GM18873 (cell line): ENCODE measurements at regions not wholly inside any gene's neighbourhood (a gene's known extent, or its start where the extent isn't known, plus 50 kb on each side); places are given as distances from the start of the nearest gene placed in this dataset.

Source experiments
- ATAC-seq: cut with Tn5 transposase; IDR thresholded peaks from one replicate; pipeline ENCODE4 v1.9.1; 2021; ENCODE audit warnings: mild to moderate bottlenecking, moderate library complexity, moderate number of reproducible peaks; ENCODE audit not compliant: unreplicated experiment, low FRiP score

DNA sequence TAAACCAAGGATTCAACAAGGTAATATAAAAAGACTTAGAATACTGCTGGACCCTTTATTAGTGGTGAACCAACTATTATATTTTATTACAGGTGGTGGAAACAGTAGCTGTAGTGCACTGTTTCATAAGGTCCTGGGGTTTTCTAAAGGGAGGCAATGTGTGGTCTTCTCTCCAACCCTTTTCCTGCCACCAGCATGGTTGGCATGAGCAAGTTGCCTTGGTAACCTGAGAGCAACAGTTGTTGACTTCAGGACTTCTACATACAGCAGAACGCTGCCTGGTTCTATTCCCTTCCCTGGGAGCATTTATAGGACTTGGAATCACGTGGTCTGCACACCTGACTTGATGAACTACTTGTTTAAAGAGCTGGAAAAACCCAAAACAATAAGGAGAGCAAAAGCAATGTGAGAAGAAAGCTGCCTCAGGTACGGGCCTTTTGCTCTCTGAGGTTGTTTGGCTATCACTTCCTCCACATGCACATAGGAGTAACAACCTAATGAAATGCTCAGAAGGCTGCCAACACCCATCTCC lies 81.1 kb upstream of the RAI14 start:
- ATAC-seq: no peak

DNA sequence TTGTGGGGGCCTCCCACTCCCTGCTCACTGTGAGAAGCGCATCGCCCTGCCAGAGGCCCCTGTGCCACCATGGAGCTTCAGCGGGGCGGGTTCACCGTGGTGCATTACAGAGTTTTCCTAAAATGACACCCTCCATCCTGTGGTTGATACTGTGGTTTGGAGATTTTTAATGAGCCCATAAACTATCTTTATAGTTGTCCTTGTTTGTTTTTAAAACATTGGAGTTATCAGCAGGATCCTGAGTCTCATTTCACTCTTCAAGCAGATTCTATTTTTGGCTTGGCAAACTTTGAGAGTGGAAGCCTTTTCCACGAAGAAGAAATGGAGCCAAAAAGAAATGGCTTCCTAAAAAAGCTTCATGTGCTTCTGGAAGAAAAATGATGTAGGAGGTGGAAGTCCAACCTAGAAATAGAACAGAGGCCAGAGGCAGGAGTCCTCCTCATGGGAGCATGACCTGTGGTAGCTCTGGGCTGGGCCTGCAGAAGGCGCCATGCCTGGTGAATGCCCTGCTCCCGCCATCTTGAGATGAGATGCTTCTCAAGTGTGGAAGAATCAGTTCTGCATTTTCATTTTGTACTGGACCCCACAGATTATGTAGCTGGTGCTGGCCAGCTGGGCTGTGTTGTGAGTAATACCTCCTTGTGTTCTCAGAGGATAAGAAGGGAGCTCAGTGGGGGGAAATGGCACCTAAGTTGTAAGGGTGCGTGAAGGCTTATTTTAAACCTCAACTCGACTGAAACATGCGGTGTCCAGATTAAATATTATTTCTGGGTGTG lies 79.0 kb upstream of the RAI14 start:
- ATAC-seq: no peak

DNA sequence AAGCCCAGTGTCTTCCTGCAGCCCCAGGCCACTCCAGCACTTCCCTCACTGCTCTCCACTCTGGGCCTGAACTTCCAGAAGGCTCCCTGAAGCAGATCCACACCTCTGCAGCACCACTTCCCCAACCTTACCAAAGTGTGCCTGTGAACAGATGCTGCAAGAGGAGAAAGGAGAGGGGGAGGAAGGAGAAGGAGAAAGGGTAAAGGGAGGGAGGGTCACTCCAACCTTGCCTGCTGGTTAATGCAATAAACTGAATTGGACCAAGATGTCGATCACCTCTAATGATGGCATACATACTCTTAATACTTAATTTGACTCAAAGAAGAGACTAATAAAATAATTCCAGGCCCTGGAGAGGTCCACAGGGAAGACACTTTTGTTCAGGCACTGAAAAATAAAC lies 77.2 kb upstream of the RAI14 start:
- ATAC-seq: no peak

DNA sequence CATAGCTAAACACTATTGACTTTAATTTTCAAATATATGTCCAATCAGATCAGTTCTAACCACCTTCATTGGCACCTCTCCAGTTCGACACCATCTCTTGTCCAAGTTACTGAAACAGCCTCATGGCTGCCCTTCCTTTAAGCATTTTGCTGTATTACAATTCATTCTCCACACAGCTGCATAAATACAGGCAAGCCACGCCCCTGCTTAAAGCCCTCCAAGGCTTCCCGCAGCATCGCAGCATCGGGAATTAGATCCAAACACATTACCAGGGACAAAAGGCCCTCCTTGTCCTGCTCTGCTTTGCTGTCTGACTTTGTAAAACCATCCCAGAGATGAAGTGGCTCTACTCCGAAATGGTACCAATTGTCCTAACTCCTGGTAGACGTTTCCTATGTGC lies 75.1 kb upstream of the RAI14 start:
- no peak for ATAC-seq

DNA sequence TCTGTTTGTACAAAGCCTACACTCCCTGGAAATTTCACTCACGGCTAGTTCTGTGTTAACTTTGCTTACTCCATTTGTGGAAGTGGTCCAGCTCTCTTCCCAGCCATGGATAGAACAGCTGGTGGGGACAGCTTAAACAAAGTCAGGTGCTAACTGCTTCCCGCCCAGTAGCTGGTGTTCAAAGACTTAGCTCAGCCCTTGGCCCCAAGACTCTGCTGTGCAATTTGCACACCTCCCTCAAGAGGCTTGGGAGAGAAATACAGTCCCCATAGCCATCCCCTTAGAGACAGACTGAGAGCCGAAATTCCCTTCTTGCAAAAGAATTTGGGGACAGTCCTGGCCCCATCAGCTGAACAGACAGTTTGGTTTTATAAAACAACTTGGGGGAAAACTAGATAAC lies 73.8 kb upstream of the RAI14 start:
- no peak for ATAC-seq

DNA sequence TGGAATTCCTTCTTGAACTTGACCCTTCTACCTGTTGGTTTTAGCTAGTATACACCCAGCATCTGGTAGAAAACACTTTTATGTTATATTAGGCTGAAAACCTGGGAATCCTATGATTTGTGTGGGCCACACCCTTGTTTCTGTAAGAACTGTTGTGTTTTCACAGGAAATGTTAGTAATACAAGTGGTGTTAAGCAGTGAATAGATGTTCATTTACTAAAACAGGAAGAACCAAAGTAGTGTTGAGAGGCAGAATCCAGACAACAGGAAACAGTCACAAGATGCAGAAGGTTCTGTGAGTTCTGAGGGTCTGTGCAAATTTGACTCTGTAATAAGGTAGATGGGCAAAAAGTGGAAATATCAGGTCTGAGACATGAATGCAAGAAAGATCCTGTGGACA lies 73.0 kb upstream of the RAI14 start:
- ATAC-seq: no peak

DNA sequence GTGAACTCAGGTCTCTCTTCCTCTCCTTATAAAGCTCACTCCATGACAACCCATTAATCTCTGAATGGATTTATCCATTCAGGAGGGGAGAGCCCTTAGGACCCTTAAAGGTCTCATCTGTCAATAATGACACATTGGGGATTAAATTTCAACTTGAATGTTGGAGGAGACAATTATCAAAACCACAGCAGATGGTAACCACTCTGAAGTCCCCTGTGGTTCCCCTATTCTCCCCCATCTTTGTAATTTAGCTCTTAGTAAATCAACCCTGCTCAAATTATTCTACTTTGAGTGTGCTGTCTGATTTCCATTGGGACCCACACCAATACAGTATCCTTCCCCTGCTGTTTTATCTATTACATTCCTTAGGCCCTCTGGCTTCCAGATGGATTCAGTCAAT lies 72.0 kb upstream of the RAI14 start:
- ATAC-seq: no peak

DNA sequence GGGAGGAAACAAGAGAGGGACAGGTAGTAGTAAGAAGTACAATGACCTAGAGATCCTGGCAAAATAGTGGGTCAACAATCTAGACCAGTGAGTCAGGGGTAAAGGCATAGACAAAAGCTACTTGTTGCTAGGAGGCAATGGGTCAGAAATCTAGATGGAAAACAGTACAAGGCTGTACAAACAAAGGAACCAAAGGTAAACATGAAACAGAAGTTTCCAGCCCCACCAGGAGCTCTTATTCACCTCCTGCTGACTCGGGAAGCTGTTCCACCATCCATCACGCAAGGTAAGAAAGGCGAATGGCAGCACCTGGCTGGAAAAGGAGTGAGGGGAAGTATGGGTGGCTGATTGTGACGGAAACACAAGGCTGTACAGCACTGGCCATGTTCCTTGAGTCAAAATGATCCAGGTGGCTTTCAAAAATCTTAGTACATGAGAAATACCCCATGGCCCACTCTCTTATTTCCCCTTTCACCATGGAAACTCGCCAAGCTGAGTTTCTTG lies 70.5 kb upstream of the RAI14 start:
- no peak for ATAC-seq

DNA sequence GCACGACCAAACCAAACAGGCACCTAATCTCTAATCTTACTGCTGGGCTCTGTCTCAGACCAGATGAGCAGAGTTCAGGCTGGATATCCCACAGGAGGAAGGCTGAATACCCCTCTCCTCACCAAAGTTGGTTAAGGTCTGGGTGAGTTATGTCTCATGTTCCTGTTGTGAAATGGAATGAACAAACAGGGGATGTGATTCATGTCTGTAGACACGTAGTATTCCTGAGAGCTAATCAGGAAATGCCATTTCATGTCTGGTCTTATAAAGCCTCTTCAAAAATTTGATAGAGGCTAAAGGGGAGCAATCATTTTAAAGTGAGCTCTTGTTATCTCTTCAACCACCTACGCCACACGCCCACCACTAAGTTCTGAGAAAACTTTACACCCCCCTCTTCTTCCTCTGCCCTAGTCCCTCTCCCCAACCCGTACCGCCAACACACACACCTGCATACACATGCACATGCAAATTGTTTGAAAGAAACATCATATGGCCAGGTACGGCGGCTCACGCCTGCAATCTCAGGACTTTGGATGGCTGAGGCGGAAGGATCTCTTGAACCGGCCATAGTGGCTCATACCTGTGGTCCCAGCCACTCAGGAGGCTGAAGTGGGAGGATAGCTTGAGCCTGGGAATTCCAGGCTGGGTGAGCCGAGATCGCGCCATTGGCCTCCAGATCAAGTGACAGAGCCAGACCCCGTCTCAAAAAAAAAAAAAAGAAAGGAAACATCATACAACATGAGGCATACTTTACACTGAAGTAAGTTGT lies 69.8 kb upstream of the RAI14 start:
- no peak for ATAC-seq

DNA sequence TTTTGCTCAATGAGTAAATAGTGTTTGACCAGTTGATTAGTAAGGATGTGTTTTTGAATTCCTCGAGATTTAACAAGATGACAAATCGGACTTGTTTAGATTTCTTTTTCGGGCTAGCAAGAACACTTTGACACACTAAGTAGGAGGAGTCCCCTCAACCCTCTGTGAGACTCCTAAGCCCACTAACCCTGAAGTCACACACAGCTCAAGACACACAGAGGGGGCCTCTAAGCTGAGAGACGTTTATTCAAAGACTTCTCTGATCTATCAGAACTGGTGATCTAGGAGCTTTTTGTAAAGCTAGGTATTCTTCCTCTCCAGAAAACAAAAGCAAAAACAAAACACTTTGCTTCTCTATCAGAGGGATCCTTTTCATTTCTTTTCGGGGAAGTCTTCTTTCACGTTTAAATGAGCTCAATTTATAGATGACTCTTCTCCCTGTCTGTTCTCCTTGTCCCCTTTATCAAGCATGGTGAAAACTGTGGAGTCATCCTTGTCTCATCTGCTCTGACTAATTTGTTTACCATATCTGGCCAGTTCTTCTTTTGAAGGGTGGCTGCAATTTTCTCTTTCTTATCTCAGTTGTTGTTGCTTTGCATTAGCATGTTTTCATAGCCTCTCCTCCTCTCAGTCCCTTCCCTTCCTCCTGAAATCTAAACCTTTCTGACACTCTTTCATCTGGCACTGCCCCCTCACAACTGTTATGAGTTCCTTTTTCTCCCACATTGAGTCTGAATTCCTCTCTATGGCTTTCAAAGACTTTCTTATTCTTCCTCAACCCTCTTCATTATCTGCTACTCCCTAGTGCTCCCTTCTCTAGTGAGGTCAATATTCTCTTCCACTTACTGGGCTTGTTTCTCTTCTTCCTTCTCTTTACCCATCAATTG lies 68.5 kb upstream of the RAI14 start:
- peak; percentile 43 for ATAC-seq

DNA sequence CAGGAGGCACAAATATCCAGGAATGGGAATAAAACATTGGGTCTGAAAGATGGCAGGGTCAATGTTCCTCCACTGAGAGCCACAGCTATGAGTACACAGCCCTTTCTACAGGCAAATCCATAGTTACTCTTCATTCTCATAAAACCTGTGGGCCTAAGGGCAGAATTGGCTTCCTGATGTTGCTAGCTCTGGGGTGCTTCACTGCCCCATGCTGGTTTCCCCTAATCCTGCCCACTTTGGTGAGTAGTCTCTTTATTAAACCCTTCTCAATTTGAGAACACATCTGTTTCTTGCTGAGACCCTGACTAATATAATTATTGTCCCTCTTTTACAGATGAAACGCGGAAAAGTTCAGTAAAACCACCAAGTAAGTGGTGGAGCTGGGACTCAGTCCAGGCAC lies 66.3 kb upstream of the RAI14 start:
- ATAC-seq: no peak

DNA sequence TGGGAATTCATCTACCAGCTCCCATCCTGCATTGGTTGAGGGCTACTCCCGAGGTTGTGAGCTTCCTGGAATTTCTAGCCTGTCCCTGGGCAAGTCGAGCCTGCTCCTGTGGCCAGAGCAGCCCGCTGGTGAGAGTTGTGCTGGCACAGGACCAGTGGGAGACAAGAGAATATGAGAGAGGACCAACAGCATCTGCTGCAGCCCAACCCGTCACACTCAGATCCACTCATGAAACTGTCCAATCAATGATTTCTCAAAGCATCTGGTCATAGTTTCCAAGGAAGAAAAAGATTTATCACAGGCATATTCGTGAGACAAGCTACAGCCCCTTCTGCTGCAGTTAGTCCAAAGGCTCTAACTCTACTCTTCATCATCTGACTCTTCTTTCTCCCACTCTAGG lies 64.4 kb upstream of the RAI14 start:
- no peak for ATAC-seq

DNA sequence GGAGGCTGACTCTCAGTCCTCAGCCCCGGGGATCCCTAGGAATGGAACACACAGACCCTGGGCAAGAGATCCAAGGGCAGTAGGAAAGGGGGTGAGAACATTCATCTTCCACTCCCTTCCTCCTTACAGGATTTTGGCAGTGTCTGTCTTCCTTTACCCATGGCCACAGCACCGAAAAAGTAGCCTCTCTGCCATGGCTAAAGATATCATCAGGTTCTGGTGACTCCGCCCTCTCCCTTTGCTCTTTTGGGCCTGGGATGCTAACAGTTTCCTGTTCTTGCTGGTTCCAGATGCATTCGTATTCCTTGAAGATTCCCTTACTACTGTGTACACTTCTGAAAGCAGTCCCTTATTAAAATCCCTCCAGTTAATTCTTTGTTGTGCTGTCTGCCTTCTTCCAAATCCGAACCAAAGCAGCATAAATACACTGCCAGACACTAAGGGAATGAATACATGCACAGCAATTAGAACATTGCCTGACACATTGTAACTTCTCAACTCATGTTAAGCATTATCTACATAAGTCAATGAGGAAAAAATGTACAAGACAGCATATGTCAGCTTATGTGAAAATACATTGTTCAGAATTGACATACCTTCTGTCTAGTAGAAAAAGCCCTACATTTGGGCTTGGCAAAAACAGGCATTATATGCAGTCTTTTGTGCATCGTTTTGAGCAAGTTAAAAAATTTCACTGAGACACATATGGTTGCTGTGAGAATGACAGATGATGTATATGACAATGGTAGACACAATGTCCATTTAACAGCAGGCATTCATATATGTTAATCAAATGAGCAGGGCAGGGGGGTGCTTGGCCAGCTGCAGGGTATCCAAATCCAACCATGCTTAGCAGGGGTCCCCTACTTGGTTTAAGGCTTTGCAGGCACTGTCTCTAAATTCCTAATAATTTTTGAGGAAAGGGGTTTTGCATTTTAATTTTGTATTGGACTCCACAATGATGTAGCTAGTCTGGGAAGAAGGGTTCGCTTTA lies 58.8 kb upstream of the RAI14 start:
- ATAC-seq: no peak

DNA sequence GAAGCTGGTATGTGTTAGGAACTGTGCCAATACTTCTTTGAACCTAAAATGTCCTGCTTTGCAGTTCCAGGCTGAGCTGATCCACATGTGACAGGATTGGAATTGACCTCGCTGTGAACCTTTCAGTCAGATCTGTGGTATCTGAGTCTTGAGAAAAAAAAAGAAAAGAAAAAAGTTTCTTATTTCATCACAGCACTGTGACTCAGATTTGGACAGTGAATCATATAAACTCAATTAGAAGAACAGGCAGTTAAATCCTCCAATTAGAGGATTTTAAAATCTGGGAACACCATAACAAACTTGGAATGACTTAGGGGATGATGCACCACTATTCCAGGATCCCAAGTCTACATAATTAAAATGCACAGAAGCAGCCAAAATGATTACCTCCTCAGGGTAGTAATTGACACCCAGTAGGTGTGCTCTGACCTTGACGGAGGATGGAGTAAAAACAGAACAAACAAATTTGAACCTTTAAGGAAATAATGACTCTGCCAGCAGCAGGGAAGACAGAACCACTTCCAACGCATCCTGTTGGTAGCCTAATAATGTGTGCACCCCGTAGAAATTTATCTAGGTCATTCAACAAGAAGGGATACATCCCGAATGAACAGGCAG lies 57.8 kb upstream of the RAI14 start:
- ATAC-seq: no peak

DNA sequence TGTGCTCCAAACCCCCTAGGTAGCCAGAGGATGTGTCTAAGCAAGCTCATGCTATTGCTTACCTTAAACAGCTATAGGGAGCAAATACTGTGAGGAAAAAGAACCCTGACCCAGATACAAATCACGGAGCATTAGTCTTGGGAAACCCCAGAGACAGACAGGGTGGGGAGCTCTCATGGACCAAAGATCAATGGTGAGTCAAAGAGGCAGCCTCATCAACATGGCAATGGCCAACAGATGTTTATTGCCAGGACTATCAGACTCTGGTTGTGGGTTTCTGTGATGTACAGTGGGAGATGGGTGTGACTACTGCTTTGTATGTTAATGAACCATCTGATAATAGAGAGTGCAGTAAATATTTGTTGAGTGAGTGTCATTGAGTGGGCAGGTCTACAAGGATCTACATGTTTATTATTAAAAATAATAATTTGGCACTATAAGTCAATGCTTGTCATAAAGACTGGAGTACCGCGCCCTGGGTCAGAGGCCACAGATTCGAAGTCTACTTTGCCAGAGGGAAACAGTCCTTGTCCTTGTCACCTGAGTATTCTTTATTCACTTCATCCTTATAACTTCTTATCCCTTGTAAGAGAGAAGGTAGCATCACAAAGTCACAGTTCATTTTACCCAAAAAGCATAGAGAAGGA lies 56.5 kb upstream of the RAI14 start:
- ATAC-seq: no peak

DNA sequence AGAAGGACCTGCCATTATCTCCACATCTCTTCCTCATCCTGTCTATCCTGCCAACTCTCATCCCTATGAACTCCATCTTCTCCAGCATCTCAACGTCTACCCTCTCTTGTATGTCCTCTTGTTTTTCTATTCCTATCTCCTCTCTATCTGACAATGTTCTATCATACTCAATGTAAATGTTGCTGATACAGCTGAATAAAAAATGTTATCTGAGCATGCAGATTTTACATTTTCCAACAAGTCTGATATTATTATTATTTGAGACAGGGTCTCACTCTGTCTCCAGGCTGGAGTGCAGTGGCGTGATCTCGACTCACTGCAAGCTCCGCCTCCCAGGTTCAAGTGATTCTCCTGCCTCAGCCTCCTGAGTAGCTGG lies 56.0 kb upstream of the RAI14 start:
- ATAC-seq: no peak

DNA sequence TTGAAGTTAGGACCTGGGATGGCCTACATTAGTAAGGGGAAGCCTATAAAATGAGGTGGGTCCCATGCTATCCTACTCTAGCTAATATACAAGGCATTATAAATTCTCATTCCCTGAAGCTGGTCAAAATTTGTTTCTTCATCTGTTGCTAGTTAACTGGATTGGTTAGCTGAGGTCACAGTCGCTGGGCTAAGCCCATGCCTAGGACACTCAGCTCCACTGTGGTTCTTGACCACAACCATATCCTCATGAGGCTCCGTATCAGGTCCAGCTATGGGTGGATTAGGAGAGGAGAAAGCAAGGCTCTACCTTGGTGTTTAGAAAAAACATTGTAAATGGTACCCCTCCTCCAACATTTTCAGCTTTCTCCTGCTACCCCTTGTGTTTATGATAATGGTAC lies 52.8 kb upstream of the RAI14 start:
- ATAC-seq: no peak

DNA sequence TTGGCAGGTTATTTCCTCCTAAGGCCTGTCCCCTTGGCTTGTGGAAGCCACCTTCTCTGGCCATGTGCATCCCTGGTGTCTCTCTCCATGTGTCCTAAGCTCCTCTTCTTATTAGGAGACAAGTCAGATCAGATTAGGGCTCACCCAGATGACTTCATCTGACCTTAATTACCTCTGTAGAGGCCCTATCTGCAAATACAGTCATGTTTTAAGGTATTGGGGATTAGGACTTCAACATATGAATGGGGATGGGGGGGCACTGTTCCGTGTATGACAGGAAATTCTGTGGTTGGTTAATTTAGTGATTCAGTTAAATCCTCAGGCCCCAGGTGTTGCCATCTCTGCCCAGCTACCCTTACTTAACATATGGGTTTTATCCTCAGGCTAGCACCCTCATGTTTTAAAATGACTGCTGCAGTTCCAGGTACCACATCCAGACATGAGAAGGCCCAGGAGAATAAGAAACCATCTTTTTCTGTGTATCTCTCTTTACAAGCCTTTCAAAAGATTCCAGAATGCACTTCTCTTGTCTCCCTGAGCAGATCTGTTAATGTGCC lies 51.9 kb upstream of the RAI14 start:
- no peak for ATAC-seq
